Trophoblast cell (in vitro differentiated cells and primary cell): ENCODE measurements at regions not wholly inside any gene's neighbourhood (a gene's known extent, or its start where the extent isn't known, plus 50 kb on each side); places are given as distances from the start of the nearest gene placed in this dataset.
A peak's percentile ranks its signal among the peaks of the same experiment; 100 is the strongest.

Experiments
- DNase-seq, 2 donors: peaks; one replicate each; pipeline ENCODE4 v3.0.0-alpha.2; 2016
- H2AFZ ChIP-seq: 2 replicates; pipeline ENCODE4 v1.6.1; 2013; ENCODE audit warnings: low read length, moderate library complexity, mild to moderate bottlenecking; ENCODE audit not compliant: insufficient read depth, poor library complexity
- H2AK5ac ChIP-seq: 2 replicates; pipeline ENCODE4 v1.6.1; 2013; ENCODE audit warnings: mild to moderate bottlenecking, low read length
- H2BK120ac ChIP-seq: 2 replicates; pipeline ENCODE4 v1.6.1; 2013; ENCODE audit warnings: low read length, mild to moderate bottlenecking, moderate library complexity; ENCODE audit not compliant: insufficient read depth, poor library complexity
- H2BK12ac ChIP-seq: 2 replicates; pipeline ENCODE4 v1.6.1; 2013; ENCODE audit warnings: mild to moderate bottlenecking, low read length, moderate library complexity
- H2BK5ac ChIP-seq: 2 replicates; pipeline ENCODE4 v1.6.1; 2013; ENCODE audit warnings: low read length, low read depth, moderate library complexity, mild to moderate bottlenecking; ENCODE audit not compliant: poor library complexity
- H3K14ac ChIP-seq: 2 replicates; pipeline ENCODE4 v1.6.1; 2013; ENCODE audit warnings: mild to moderate bottlenecking, low read length
- H3K18ac ChIP-seq: 2 replicates; pipeline ENCODE4 v1.6.1; 2013; ENCODE audit warnings: mild to moderate bottlenecking, low read length
- H3K23ac ChIP-seq: 2 replicates; pipeline ENCODE4 v1.6.1; 2013; ENCODE audit warnings: low read length
- H3K27ac ChIP-seq: 2 replicates; pipeline ENCODE4 v1.5.1; 2013; ENCODE audit warnings: low read depth, mild to moderate bottlenecking, inconsistent platforms, low read length, moderate library complexity
- H3K27me3 ChIP-seq: 2 replicates; pipeline ENCODE4 v1.6.1; 2013; ENCODE audit warnings: inconsistent platforms, mild to moderate bottlenecking, low read length, moderate library complexity; ENCODE audit not compliant: insufficient read depth
- H3K36me3 ChIP-seq, 2 experiments: 1 replicate in 1 of 2; 2 replicates in 1 of 2; pipeline ENCODE4 v1.6.1; 2013; ENCODE audit warnings: low read length in 2 of 2, mild to moderate bottlenecking in 2 of 2, moderate library complexity in 1 of 2; ENCODE audit not compliant: insufficient read depth in 2 of 2, control insufficient read depth in 1 of 2
- H3K4ac ChIP-seq: 2 replicates; pipeline ENCODE4 v1.6.1; 2013; ENCODE audit warnings: low read depth, mild to moderate bottlenecking, low read length, moderate library complexity
- H3K4me1 ChIP-seq, 2 experiments: 1 replicate in 1 of 2; 2 replicates in 1 of 2; pipeline ENCODE4 v1.6.1; 2013; ENCODE audit warnings: low read length in 2 of 2, mild to moderate bottlenecking in 2 of 2, moderate library complexity in 1 of 2; ENCODE audit not compliant: insufficient read depth in 2 of 2, control insufficient read depth in 1 of 2
- H3K4me2 ChIP-seq: 2 replicates; pipeline ENCODE4 v1.6.1; 2013; ENCODE audit warnings: inconsistent platforms, mild to moderate bottlenecking, low read length, moderate library complexity
- H3K4me3 ChIP-seq: 2 replicates; pipeline ENCODE4 v1.5.1; 2013; ENCODE audit warnings: mild to moderate bottlenecking, low read depth, low read length, inconsistent platforms
- H3K79me1 ChIP-seq: one replicate; pipeline ENCODE4 v1.6.1; 2013; ENCODE audit warnings: low read length
- H3K79me2 ChIP-seq: 2 replicates; pipeline ENCODE4 v1.6.1; 2013; ENCODE audit warnings: low read length, mild to moderate bottlenecking; ENCODE audit not compliant: control insufficient read depth, insufficient read depth, poor library complexity
- H3K9ac ChIP-seq: 2 replicates; pipeline ENCODE4 v1.6.1; 2013; ENCODE audit warnings: mild to moderate bottlenecking, low read length
- H3K9me3 ChIP-seq: 2 replicates; pipeline ENCODE4 v1.6.1; 2013; ENCODE audit warnings: low read depth, mild to moderate bottlenecking, control low read depth, inconsistent platforms, low read length; ENCODE audit not compliant: insufficient read depth
- H4K12ac ChIP-seq: 2 replicates; pipeline ENCODE4 v1.6.1; 2013; ENCODE audit warnings: low read depth, mild to moderate bottlenecking, low read length, moderate library complexity
- H4K8ac ChIP-seq: 2 replicates; pipeline ENCODE4 v1.6.1; 2013; ENCODE audit warnings: low read depth, mild to moderate bottlenecking, low read length, moderate library complexity
- H4K91ac ChIP-seq: one replicate; pipeline ENCODE4 v1.6.1; 2013; ENCODE audit warnings: low read depth, mild to moderate bottlenecking, low read length, moderate library complexity
- WGBS: extraction: QIAGEN DNeasy Blood & Tissue Kit; methylation state at CpG from one replicate; pipeline ENCODE4 v1.1.7; 2013; ENCODE audit warnings: missing lambda C conversion rate; ENCODE audit not compliant: insufficient read length, insufficient coverage; ENCODE audit errors: extremely low coverage; 5-methylcytosine and 5-hydroxymethylcytosine counted together

DNA sequence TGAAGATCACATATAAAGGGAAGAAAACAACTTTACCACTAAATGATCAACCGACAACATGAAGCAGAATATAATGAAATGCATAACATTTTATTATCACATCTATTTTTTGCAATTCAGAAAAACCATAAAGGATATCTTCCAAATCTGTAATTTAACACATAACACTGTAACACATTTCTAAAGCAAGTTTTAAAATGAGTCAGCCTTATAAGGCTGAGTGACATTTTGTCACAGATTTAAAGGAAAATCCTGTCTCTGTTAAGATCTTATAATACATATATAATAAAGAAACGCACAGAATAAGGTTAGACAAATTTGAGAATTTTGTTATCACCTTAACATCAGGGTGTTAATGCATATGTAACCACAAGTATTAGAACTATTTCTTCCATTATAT is 198.4 kb upstream of the RASA1 start:
- no peak overlapping the region for H2AK5ac ChIP-seq
- no peak overlapping the region for H3K27ac ChIP-seq
- H3K4me1 ChIP-seq = no peaks in the 10 kb centered on the region
- no peaks in the 10 kb centered on the region for H3K36me3 ChIP-seq
- no peak overlapping the region for H4K91ac ChIP-seq
- no peak overlapping the region for H2BK12ac ChIP-seq
- H3K79me1 ChIP-seq = no peaks in the 10 kb centered on the region
- WGBS = no CpG with 5 or more reads among the region's 2 CpGs
- no peaks in the 10 kb centered on the region for H3K79me2 ChIP-seq
- H3K4me2 ChIP-seq = no peak overlapping the region
- no peak overlapping the region for H3K4ac ChIP-seq
- H3K14ac ChIP-seq = no peak overlapping the region
- no peaks in the 10 kb centered on the region for H3K27me3 ChIP-seq
- no peak overlapping the region for H2AFZ ChIP-seq
- DNase-seq = no peak
- H4K12ac ChIP-seq = no peak overlapping the region
- H3K18ac ChIP-seq = no peak overlapping the region
- H4K8ac ChIP-seq = no peak overlapping the region
- H3K4me3 ChIP-seq = no peak overlapping the region
- H3K9me3 ChIP-seq = no peaks in the 10 kb centered on the region
- no peak overlapping the region for H3K23ac ChIP-seq
- H2BK120ac ChIP-seq = no peak overlapping the region
- no peak overlapping the region for H3K9ac ChIP-seq
- no peak overlapping the region for H2BK5ac ChIP-seq

DNA sequence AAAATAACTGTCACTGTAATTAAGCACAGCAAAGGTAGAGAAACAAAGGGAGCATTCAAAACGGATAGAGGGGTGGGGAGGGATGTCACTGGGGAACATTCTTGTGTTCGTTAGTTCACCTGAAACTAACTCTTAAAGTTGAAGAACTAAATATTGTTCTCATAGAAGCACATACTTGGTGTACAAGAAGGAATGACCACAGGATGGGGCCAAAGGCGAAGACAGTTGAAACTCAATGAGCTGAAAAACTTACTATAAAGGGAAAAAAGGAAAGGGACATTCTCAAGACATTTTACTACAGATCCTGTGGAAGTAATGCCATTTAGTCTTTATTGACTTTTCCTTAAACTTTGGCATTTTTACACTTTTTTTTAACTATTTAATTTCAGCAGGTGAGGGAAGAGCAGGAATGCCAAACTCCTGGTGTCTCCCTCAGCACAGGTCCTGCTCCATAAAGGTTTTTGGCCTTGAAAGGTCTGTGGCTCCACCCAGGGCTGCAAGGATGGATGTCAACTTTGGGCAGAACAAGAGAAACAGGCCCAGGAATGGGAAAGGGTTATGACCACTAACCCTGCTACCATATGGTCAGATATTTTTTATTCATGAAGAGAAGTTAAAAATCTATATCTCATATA is 197.6 kb upstream of the RASA1 start:
- H4K12ac ChIP-seq = no peak overlapping the region
- no peak overlapping the region for H3K4ac ChIP-seq
- H3K79me2 ChIP-seq = no peaks in the 10 kb centered on the region
- H3K36me3 ChIP-seq = no peaks in the 10 kb centered on the region
- no CpG with 5 or more reads among the region's 3 CpGs for WGBS
- H3K4me1 ChIP-seq = no peaks in the 10 kb centered on the region
- H3K18ac ChIP-seq = no peak overlapping the region
- no peak overlapping the region for H3K27ac ChIP-seq
- no peak overlapping the region for H3K23ac ChIP-seq
- H2AFZ ChIP-seq = no peak overlapping the region
- peak overlapping the region; percentile 56 for H2BK5ac ChIP-seq
- peak overlapping the region; percentile 47 for H4K91ac ChIP-seq
- no peaks in the 10 kb centered on the region for H3K9me3 ChIP-seq
- H3K4me2 ChIP-seq = no peak overlapping the region
- no peak overlapping the region for H3K4me3 ChIP-seq
- no peak overlapping the region for H2BK12ac ChIP-seq
- no peak overlapping the region for H3K14ac ChIP-seq
- no peak overlapping the region for H3K9ac ChIP-seq
- peak; percentile 53 to 75 for DNase-seq
- H2AK5ac ChIP-seq = no peak overlapping the region
- H2BK120ac ChIP-seq = peak overlapping the region; percentile 66
- H3K27me3 ChIP-seq = no peaks in the 10 kb centered on the region
- no peak overlapping the region for H4K8ac ChIP-seq
- no peaks in the 10 kb centered on the region for H3K79me1 ChIP-seq

DNA sequence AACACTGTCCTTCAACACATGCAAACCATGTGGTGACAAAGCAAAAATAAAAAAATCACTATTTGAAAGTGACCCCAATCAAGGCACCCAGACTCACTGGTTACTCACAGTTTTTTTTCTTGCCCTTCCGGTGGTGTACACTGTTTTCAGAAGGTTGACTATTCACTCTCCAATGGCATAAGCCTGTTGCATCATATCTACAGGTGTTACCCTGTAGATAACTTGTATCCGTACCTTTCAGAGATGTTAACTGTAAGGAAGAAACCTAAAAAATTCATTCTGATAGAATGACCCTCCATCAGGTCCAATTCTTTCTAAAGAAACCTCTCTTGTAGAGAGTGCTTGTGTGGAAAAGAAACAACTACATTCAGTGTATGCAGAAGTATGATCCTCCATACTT is 193.6 kb upstream of the RASA1 start:
- no peaks in the 10 kb centered on the region for H3K79me1 ChIP-seq
- no peak overlapping the region for H2BK5ac ChIP-seq
- H3K9me3 ChIP-seq = no peaks in the 10 kb centered on the region
- no peaks in the 10 kb centered on the region for H3K36me3 ChIP-seq
- no peak overlapping the region for H2BK120ac ChIP-seq
- H2AK5ac ChIP-seq = no peak overlapping the region
- H3K9ac ChIP-seq = no peak overlapping the region
- DNase-seq = peak in 1 of 2 donors; percentile 26
- no peak overlapping the region for H4K8ac ChIP-seq
- H3K18ac ChIP-seq = no peak overlapping the region
- H3K79me2 ChIP-seq = no peaks in the 10 kb centered on the region
- H3K23ac ChIP-seq = no peak overlapping the region
- H3K4me1 ChIP-seq = no peaks in the 10 kb centered on the region
- no peak overlapping the region for H3K4me2 ChIP-seq
- no peak overlapping the region for H3K27ac ChIP-seq
- no peaks in the 10 kb centered on the region for H3K27me3 ChIP-seq
- H3K4me3 ChIP-seq = no peak overlapping the region
- H3K4ac ChIP-seq = no peak overlapping the region
- no peak overlapping the region for H4K12ac ChIP-seq
- no CpG with 5 or more reads among the region's 2 CpGs for WGBS
- H2AFZ ChIP-seq = no peak overlapping the region
- no peak overlapping the region for H2BK12ac ChIP-seq
- H4K91ac ChIP-seq = no peak overlapping the region
- H3K14ac ChIP-seq = no peak overlapping the region

DNA sequence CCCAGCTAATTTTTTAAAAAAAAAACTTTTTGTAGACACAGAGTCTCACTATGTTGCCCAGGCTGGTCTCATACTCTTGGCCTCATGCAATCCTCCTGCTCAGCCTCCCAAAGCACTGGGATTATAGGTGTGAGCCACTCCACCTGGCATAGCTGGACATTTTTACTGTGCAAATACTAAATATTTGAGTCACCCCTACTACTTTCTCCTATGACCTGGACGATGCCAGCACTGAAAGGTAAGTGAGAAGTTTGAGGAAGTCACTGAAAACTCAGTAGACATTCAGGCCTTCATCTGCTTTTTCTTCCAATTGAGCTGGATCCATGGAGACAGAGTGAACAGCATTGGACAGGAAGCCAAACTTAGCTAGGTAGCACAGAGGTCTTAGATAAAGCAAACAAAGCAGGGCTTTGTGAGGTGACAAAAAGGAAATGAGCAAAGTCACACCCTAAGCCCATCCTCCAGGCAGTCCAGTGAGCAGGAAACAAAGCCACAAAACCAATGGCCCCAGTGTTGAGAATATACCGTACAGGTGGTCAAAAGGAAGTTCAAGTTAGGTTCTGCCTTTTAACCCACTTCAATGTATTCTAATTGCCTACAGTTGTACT is 192.6 kb upstream of the RASA1 start:
- Histone ChIP-seq H3K27ac (no peak overlapping the region), H3K36me3 (no peaks in the 10 kb centered on the region), H3K4me2 (no peak overlapping the region), H3K9me3 (no peaks in the 10 kb centered on the region), H3K9ac (no peak overlapping the region), H3K18ac (no peak overlapping the region), H3K23ac (no peak overlapping the region), H3K4ac (no peak overlapping the region), H4K8ac (peak overlapping the region; percentile 40), H3K79me1 (no peaks in the 10 kb centered on the region), H2AFZ (no peak overlapping the region), H3K4me3 (no peak overlapping the region), H4K12ac (no peak overlapping the region), H2AK5ac (no peak overlapping the region), H2BK5ac (no peak overlapping the region), H3K14ac (no peak overlapping the region), H3K79me2 (no peaks in the 10 kb centered on the region), H4K91ac (peak overlapping the region; percentile 19), H3K4me1 (no peaks in the 10 kb centered on the region), H2BK120ac (peak overlapping the region; percentile 59), H2BK12ac (no peak overlapping the region), H3K27me3 (no peaks in the 10 kb centered on the region)
- DNase-seq = peak; percentile 41 to 67
- WGBS = no CpG with 5 or more reads among the region's 2 CpGs
